K562 (cell line): ENCODE measurements at regions not wholly inside any gene's neighbourhood (a gene's known extent, or its start where the extent isn't known, plus 50 kb on each side); places are given as distances from the start of the nearest gene placed in this dataset.

Experiments used
- CHD2 ChIP-seq: IDR thresholded peaks from 2 replicates; pipeline ENCODE4 v1.6.1; 2011; ENCODE audit warnings: low read depth, low read length
- CTCF ChIP-seq, 3 experiments: IDR thresholded peaks in 2 of 3; conservative IDR thresholded peaks in 1 of 3; 2 replicates each; pipeline ENCODE4 v1.5.1; 2011 to 2012; ENCODE audit warnings: low read length in 3 of 3, mild to moderate bottlenecking in 3 of 3, control low read depth in 2 of 3, improper control_type of control experiment in 1 of 3, inconsistent platforms in 1 of 3, low read depth in 1 of 3, mixed read lengths in 1 of 3, moderate library complexity in 1 of 3; ENCODE audit not compliant: insufficient read depth in 2 of 3
- ELF4 ChIP-seq: fragments of 450-650 bp; formaldehyde crosslinking; IDR thresholded peaks from 2 replicates; pipeline ENCODE4 v1.4.0; 2022; ENCODE audit warnings: missing genetic modification characterization
- TF ChIP-seq, protein P1 (sequence below): sonication (generic); formaldehyde crosslinking; IDR thresholded peaks from 2 replicates; pipeline ENCODE4 v1.9.0; 2022; ENCODE audit warnings: mild to moderate bottlenecking, missing genetic modification reagents

GRCh38 chr6:97842521-97842920 lies 559.5 kb upstream of the MMS22L start:
- TF ChIP-seq CHD2 (no peak), ELF4 (CRISPR knock-in tag) (no peak), CTCF (IDR thresholded peaks at IDR 0.05 in 2 of 3, conservative IDR thresholded peaks at IDR 0.05 in 1 of 3; ENCODE audit: insufficient read depth in 2 of 3, low read depth in 1 of 3, low read length in 3 of 3) (no peak)
- TF ChIP-seq, protein P1, sequence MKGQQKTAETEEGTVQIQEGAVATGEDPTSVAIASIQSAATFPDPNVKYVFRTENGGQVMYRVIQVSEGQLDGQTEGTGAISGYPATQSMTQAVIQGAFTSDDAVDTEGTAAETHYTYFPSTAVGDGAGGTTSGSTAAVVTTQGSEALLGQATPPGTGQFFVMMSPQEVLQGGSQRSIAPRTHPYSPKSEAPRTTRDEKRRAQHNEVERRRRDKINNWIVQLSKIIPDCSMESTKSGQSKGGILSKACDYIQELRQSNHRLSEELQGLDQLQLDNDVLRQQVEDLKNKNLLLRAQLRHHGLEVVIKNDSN (CRISPR knock-in tag): no peak
